K562 (cell line): ENCODE measurements at regions not wholly inside any gene's neighbourhood (a gene's known extent, or its start where the extent isn't known, plus 50 kb on each side); places are given as distances from the start of the nearest gene placed in this dataset.

ENCODE experiments used
- ATAC-seq: fragments of 200-7000 bp; cut with Tn5 transposase; 3 replicates; pipeline ENCODE4 v1.9.1; 2020; ENCODE audit warnings: moderate library complexity
- BruUV-seq: library from RNA; stranded (reverse); fragments of 400-500 nt; replicated peaks from 2 replicates; lab custom pipeline; 2021; lab: Mats Ljungman, UMichigan
- CTCF ChIA-PET: fragments of 300-600 bp; formaldehyde crosslinking; extraction: SDS; loops from one replicate; lab custom pipeline; 2021; ENCODE audit warnings: low intra/inter-chr PET ratio; lab: Yijun Ruan, JAX
- POLR2A ChIA-PET: fragments of 300-600, 350-650 bp; sonication (Branson Sonifier 250); formaldehyde crosslinking; extraction: SDS; loops from one replicate; lab custom pipeline; 2021; ENCODE audit warnings: antibody characterized with exemption, inconsistent platforms; lab: Yijun Ruan, JAX
- DNase-seq, 4 experiments: peaks; one replicate each; pipeline versions ENCODE4 v3.0.0 to v3.0.0-alpha.2; 2011 to 2018; ENCODE audit warnings: low spot score in 3 of 4, mixed read lengths in 3 of 4; ENCODE audit errors: extremely low read depth in 1 of 4
- FAIRE-seq: peaks from 2 replicates; lab custom pipeline; 2011; peaks lifted over from hg19 to GRCh38; lab: Jason Lieb, UNC
- H2AFZ ChIP-seq: 2 replicates; pipeline ENCODE4 v1.6.0; 2011; ENCODE audit warnings: low read depth, low read length, control low read depth, inconsistent platforms
- H3K27ac ChIP-seq: fragments of 200-600 bp; 3 replicates; pipeline ENCODE4 v1.8.0; 2011; ENCODE audit warnings: low read depth, mild to moderate bottlenecking, control low read depth, inconsistent platforms, low read length, moderate library complexity, mixed read lengths; ENCODE audit errors: extremely low read depth
- H3K27me3 ChIP-seq, 2 experiments: fragments of 300-600 bp in 1 of 2; 2 replicates in 1 of 2; 3 replicates in 1 of 2; pipeline versions ENCODE4 v1.6.0 to v1.8.0; 2011; ENCODE audit warnings: inconsistent platforms in 2 of 2, low read length in 2 of 2, mild to moderate bottlenecking in 1 of 2, mixed read lengths in 1 of 2, moderate library complexity in 1 of 2; ENCODE audit not compliant: control insufficient read depth in 2 of 2, insufficient read depth in 2 of 2
- H3K36me3 ChIP-seq: fragments of 300-600 bp; 3 replicates; pipeline ENCODE4 v1.8.0; 2011; ENCODE audit warnings: mild to moderate bottlenecking, low read length, inconsistent platforms; ENCODE audit not compliant: control insufficient read depth, insufficient read depth
- H3K4me1 ChIP-seq, 2 experiments: fragments of 200-600 bp in 1 of 2; replicated peaks in 1 of 2; 2 replicates in 1 of 2; 3 replicates in 1 of 2; pipeline versions ENCODE4 v1.5.1 to v1.8.0; 2011; ENCODE audit warnings: inconsistent platforms in 2 of 2, low read length in 2 of 2, mild to moderate bottlenecking in 1 of 2, mixed read lengths in 1 of 2, moderate library complexity in 1 of 2; ENCODE audit not compliant: control insufficient read depth in 2 of 2, insufficient read depth in 2 of 2
- H3K4me2 ChIP-seq: 2 replicates; pipeline ENCODE4 v1.6.1; 2011; ENCODE audit warnings: low read length, control low read depth, inconsistent platforms, mixed read lengths; ENCODE audit not compliant: insufficient read depth
- H3K4me3 ChIP-seq: fragments of 200-600 bp; sonication (generic), shearing (Covaris generic); 2 replicates; pipeline ENCODE4 v1.5.1; 2016; ENCODE audit warnings: control low read depth, inconsistent platforms
- H3K79me2 ChIP-seq: fragments of 200-600 bp; 3 replicates; pipeline ENCODE4 v1.8.0; 2011; ENCODE audit warnings: low read length, inconsistent platforms; ENCODE audit not compliant: control insufficient read depth, insufficient read depth
- H3K9ac ChIP-seq, 2 experiments: 2 replicates each; pipeline versions ENCODE4 v1.6.0 to v1.6.1; 2011; ENCODE audit warnings: low read depth in 2 of 2, low read length in 2 of 2, control low read depth in 1 of 2, inconsistent platforms in 1 of 2, mild to moderate bottlenecking in 1 of 2, mixed read lengths in 1 of 2; ENCODE audit not compliant: insufficient read depth in 1 of 2
- H3K9me1 ChIP-seq: one replicate; pipeline ENCODE4 v1.6.0; 2011; ENCODE audit warnings: inconsistent platforms, mild to moderate bottlenecking, low read length, moderate library complexity; ENCODE audit not compliant: control insufficient read depth, insufficient read depth
- H3K9me3 ChIP-seq: replicated peaks from 2 replicates; pipeline ENCODE4 v1.5.1; 2011; ENCODE audit warnings: low read depth, low read length, inconsistent platforms; ENCODE audit not compliant: control insufficient read depth, insufficient read depth
- H4K20me1 ChIP-seq: replicated peaks from 2 replicates; pipeline ENCODE4 v1.6.1; 2011; ENCODE audit warnings: low read length, inconsistent platforms, mixed read lengths; ENCODE audit not compliant: control insufficient read depth, insufficient read depth
- CEBPB ChIP-seq: fragments of 450-650 bp; IDR thresholded peaks from 2 replicates; pipeline ENCODE4 v1.6.1; 2016; ENCODE audit warnings: missing genetic modification characterization, missing compliant biosample characterization
- CXXC5 ChIP-seq: fragments of 250-450 bp; sonication (Bioruptor Pico); IDR thresholded peaks from 2 replicates; pipeline ENCODE4 v1.8.0; 2022; ENCODE audit warnings: inconsistent platforms, mild to moderate bottlenecking, moderate library complexity
- FUS ChIP-seq: fragments of 200-400 bp; formaldehyde crosslinking; optimal IDR thresholded peaks from 2 replicates; pipeline ENCODE3; 2017; ENCODE audit warnings: low read depth, low read length
- POLR2H ChIP-seq: IDR thresholded peaks from 2 replicates; pipeline ENCODE4 v1.6.1; 2016; ENCODE audit warnings: missing genetic modification characterization, low read depth, mild to moderate bottlenecking, control low read depth, missing compliant biosample characterization, moderate library complexity
- SUPT5H ChIP-seq: fragments of 450-650 bp; IDR thresholded peaks from 2 replicates; pipeline ENCODE4 v1.6.1; 2016
- TCF7 ChIP-seq: sonication (generic); IDR thresholded peaks from 2 replicates; pipeline ENCODE4 v1.6.1; 2016; ENCODE audit warnings: antibody characterized with exemption, borderline replicate concordance
- TEAD4 ChIP-seq, 2 experiments: sonication (generic) in 1 of 2; formaldehyde crosslinking in 1 of 2; IDR thresholded peaks; 2 replicates each; pipeline versions ENCODE4 v1.6.1 to v1.8.0; 2012 to 2022; ENCODE audit warnings: borderline replicate concordance in 1 of 2, inconsistent platforms in 1 of 2, low read length in 1 of 2, mild to moderate bottlenecking in 1 of 2, missing genetic modification reagents in 1 of 2
- ZNF274 ChIP-seq: IDR thresholded peaks from 2 replicates; pipeline ENCODE4 v1.6.1; 2011; ENCODE audit warnings: low read depth, mild to moderate bottlenecking, low read length, moderate library complexity, borderline replicate concordance
- WGBS: fragments of 100-300 bp; shearing (Covaris generic); methylation state at CpG from one replicate; pipeline ENCODE4 v1.1.6; 2016; ENCODE audit warnings: low coverage, mixed read lengths; ENCODE audit not compliant: insufficient coverage; ENCODE audit errors: missing lambda C conversion rate; 5-methylcytosine and 5-hydroxymethylcytosine counted together
- in situ Hi-C: fragments of 300-500 bp; cut with MboI; formaldehyde crosslinking; loops from 4 replicates; pipeline ENCODE4 v1.15.0; 2018; ENCODE audit warnings: inconsistent platforms, mixed read lengths
- intact Hi-C: fragments of 100-400 bp; cut with micrococcal nuclease; formaldehyde crosslinking; loops from 2 replicates; pipeline ENCODE4 v1.14.2; 2022
- TF ChIP-seq, protein P1 (sequence below): sonication (generic); formaldehyde crosslinking; IDR thresholded peaks from 2 replicates; pipeline ENCODE4 v1.8.0; 2022; ENCODE audit warnings: mild to moderate bottlenecking, missing genetic modification reagents, borderline replicate concordance
- TF ChIP-seq, protein P2 (sequence below), 2 experiments: fragments of 150-350 bp in 1 of 2; IDR thresholded peaks; 2 replicates each; pipeline ENCODE4 v1.6.1; 2012 to 2016; ENCODE audit warnings: low read depth in 2 of 2, low read length in 2 of 2, mild to moderate bottlenecking in 1 of 2, moderate library complexity in 1 of 2

DNA sequence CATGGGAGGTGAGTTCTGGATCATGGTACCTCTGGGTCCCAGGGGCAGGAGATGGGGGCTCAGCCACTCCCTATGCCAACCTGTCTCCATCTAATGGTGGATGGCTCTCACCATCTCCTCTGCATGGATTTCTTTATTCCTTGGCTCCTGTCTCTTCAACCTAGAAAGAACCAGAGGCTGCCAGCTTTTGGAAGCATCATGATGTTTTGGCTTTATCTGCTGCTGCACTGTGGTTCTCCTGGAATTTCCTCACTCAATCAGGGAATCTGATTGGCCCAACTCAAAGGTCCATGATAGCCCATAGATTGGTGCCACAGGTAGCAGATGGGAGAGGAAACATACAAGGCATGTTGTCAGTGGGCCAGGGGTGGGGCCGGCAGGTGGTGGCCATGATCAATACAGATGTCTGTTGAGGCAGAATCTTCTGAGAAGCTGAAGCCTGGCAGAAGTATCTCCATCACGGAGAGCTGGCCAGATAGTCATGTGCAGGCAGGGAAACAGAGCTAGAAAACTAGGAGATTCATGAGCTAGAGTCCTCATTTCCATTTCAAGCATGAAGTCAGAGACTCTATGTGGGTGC is 158.2 kb downstream of the MACROH2A1 start:
- intact Hi-C loops, result no loop called here
- TF ChIP-seq TCF7 (no peak), TEAD4 (IDR thresholded peaks at IDR 0.05; ENCODE audit: low read length) (no peak), TEAD4 (CRISPR knock-in tag; IDR thresholded peaks at IDR 0.05; ENCODE audit: borderline replicate concordance) (no peak), CXXC5 (CRISPR knock-in tag) (no peak), POLR2H (tag) (no peak), CEBPB (no peak), FUS (no peak), ZNF274 (no peak), SUPT5H (no peak)
- TF ChIP-seq, protein P1, sequence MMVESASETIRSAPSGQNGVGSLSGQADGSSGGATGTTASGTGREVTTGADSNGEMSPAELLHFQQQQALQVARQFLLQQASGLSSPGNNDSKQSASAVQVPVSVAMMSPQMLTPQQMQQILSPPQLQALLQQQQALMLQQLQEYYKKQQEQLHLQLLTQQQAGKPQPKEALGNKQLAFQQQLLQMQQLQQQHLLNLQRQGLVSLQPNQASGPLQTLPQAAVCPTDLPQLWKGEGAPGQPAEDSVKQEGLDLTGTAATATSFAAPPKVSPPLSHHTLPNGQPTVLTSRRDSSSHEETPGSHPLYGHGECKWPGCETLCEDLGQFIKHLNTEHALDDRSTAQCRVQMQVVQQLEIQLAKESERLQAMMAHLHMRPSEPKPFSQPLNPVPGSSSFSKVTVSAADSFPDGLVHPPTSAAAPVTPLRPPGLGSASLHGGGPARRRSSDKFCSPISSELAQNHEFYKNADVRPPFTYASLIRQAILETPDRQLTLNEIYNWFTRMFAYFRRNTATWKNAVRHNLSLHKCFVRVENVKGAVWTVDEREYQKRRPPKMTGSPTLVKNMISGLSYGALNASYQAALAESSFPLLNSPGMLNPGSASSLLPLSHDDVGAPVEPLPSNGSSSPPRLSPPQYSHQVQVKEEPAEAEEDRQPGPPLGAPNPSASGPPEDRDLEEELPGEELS (CRISPR knock-in tag), result no peak
- TF ChIP-seq, protein P2, sequence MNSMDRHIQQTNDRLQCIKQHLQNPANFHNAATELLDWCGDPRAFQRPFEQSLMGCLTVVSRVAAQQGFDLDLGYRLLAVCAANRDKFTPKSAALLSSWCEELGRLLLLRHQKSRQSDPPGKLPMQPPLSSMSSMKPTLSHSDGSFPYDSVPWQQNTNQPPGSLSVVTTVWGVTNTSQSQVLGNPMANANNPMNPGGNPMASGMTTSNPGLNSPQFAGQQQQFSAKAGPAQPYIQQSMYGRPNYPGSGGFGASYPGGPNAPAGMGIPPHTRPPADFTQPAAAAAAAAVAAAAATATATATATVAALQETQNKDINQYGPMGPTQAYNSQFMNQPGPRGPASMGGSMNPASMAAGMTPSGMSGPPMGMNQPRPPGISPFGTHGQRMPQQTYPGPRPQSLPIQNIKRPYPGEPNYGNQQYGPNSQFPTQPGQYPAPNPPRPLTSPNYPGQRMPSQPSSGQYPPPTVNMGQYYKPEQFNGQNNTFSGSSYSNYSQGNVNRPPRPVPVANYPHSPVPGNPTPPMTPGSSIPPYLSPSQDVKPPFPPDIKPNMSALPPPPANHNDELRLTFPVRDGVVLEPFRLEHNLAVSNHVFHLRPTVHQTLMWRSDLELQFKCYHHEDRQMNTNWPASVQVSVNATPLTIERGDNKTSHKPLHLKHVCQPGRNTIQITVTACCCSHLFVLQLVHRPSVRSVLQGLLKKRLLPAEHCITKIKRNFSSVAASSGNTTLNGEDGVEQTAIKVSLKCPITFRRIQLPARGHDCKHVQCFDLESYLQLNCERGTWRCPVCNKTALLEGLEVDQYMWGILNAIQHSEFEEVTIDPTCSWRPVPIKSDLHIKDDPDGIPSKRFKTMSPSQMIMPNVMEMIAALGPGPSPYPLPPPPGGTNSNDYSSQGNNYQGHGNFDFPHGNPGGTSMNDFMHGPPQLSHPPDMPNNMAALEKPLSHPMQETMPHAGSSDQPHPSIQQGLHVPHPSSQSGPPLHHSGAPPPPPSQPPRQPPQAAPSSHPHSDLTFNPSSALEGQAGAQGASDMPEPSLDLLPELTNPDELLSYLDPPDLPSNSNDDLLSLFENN (IDR thresholded peaks at IDR 0.05; ENCODE audit: low read depth in 2 of 2, low read length in 2 of 2), result no peak
- Histone ChIP-seq H2AFZ (no peak overlapping the region), H3K27ac (no peak overlapping the region), H3K9ac (no peak overlapping the region), H3K36me3 (no peaks in the 10 kb centered on the region), H3K79me2 (no peaks in the 10 kb centered on the region), H3K9me1 (no peaks in the 10 kb centered on the region), H4K20me1 (peaks cover 13% of the 10 kb centered on the region), H3K4me3 (no peak overlapping the region), H3K4me1 (peaks cover 11 to 12% of the 10 kb centered on the region in 2 experiments), H3K4me2 (no peak overlapping the region), H3K9me3 (no peaks in the 10 kb centered on the region), H3K27me3 (peaks cover 5 to 14% of the 10 kb centered on the region in 2 experiments; a peak in 4 of 5 replicates)
- ATAC-seq, result no peak
- ChIA-PET CTCF (no interaction called here), POLR2A (interaction anchor here (0.8 kb wide), 1 partner anchor 22 kb away, joined by 4 read pairs; no protein-coding TSS in a partner anchor)
- no peak for DNase-seq
- BruUV-seq, result no TSS peak
- no peak for FAIRE-seq
- in situ Hi-C loops, result no loop called here
- 6% methylated on average over 2 of the region's 2 CpGs for WGBS
